ENCODE measurements at regions not wholly inside any gene's neighbourhood (a gene's known extent, or its start where the extent isn't known, plus 50 kb on each side); places are given as distances from the start of the nearest gene placed in this dataset.

DNA sequence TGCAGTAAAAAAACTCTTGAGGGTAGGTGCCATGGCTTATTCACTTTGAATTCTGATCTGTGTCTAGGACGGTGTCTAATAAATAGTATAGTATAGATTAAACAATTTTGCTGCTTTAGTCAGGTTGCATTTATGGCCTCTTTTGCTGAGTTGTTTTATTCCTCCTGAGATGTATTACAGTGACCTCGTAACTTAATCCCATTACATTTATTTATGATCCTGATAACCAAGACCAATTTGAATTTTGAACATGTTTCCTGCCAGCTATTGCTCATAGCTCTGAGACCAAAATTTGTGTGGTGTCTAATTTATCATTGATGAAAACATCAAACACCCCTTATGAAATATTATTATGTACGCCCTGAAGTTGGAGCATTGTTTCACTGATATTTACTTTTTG is 381.9 kb upstream of the SEMA3C start:
- TF ChIP-seq EZH2phosphoT487 (IDR thresholded peaks at IDR 0.05; ENCODE audit: insufficient read depth, low read depth) (no peak), EZH2 (IDR thresholded peaks at IDR 0.05; ENCODE audit: insufficient read depth, poor library complexity, severe bottlenecking) (no peak)
